A549 (cell line): ENCODE measurements at regions not wholly inside any gene's neighbourhood (a gene's known extent, or its start where the extent isn't known, plus 50 kb on each side); places are given as distances from the start of the nearest gene placed in this dataset.

ENCODE experiments used
- ATAC-seq, 2 experiments: fragments of 200-7000 bp in 1 of 2; fragments of >200 bp in 1 of 2; cut with Nextera tagmentation in 1 of 2; cut with Tn5 transposase in 1 of 2; 3 replicates each; pipeline versions ENCODE4 v1.8.0 to v1.9.1; 2018 to 2020; ENCODE audit warnings: mild to moderate bottlenecking in 1 of 2, moderate library complexity in 1 of 2
- CTCF ChIA-PET: fragments of 300-600 bp; sonication (Branson Sonifier 250); formaldehyde crosslinking; extraction: SDS; loops from one replicate; lab custom pipeline; 2021; ENCODE audit warnings: antibody characterized with exemption, inconsistent platforms; lab: Yijun Ruan, JAX
- POLR2A ChIA-PET: fragments of 350-600 bp; formaldehyde crosslinking; extraction: SDS; loops from one replicate; lab custom pipeline; 2021; ENCODE audit warnings: antibody characterized with exemption, inconsistent platforms; lab: Yijun Ruan, JAX
- DNase-seq, 2 experiments: peaks; one replicate each; pipeline versions ENCODE4 v3.0.0 to v3.0.0-alpha.2; 2011 to 2016; ENCODE audit warnings: low read depth in 1 of 2, low spot score in 1 of 2
- FAIRE-seq: peaks from 2 replicates; lab custom pipeline; 2011; peaks lifted over from hg19 to GRCh38; lab: Jason Lieb, UNC
- H3K27ac ChIP-seq, 2 experiments: fragments of >200 bp; sonication (Bioruptor Twin); formaldehyde crosslinking; 3 replicates each; pipeline ENCODE4 v1.5.1; 2016 to 2017
- H3K4me1 ChIP-seq: fragments of >200 bp; sonication (Bioruptor Twin); formaldehyde crosslinking; 3 replicates; pipeline ENCODE4 v1.6.1; 2016
- H3K4me2 ChIP-seq: fragments of >200 bp; sonication (Bioruptor Twin); formaldehyde crosslinking; 3 replicates; pipeline ENCODE4 v1.6.1; 2016
- H3K4me3 ChIP-seq: fragments of >200 bp; sonication (Bioruptor Twin); formaldehyde crosslinking; 3 replicates; pipeline ENCODE4 v1.5.1; 2016
- H3K9me3 ChIP-seq: fragments of >200 bp; sonication (Bioruptor Twin); formaldehyde crosslinking; 3 replicates; pipeline ENCODE4 v1.6.1; 2016
- ATOH8 ChIP-seq: fragments of 250-450 bp; sonication (Bioruptor Pico); IDR thresholded peaks from 2 replicates; pipeline ENCODE4 v1.5.0; 2020; ENCODE audit warnings: low read depth, mild to moderate bottlenecking, moderate library complexity
- BCL3 ChIP-seq: fragments of >200 bp; sonication (Bioruptor Twin); formaldehyde crosslinking; IDR thresholded peaks from 3 replicates; pipeline ENCODE4 v1.6.1; 2016
- BHLHE40 ChIP-seq: IDR thresholded peaks from 2 replicates; pipeline ENCODE4 v1.6.1; 2012; ENCODE audit warnings: low read depth, low read length, inconsistent platforms
- CBX2 ChIP-seq: fragments of 200-600 bp; sonication (generic); IDR thresholded peaks from 2 replicates; pipeline ENCODE4 v1.6.1; 2016; ENCODE audit warnings: low read depth, mild to moderate bottlenecking, borderline replicate concordance
- CBX8 ChIP-seq: fragments of 200-600 bp; sonication (generic); IDR thresholded peaks from 2 replicates; pipeline ENCODE4 v1.6.1; 2016
- CEBPB ChIP-seq, 2 experiments: fragments of >200 bp in 1 of 2; sonication (Bioruptor Twin) in 1 of 2; formaldehyde crosslinking in 1 of 2; IDR thresholded peaks; 2 replicates each; pipeline ENCODE4 v1.6.1; 2012 to 2016
- CHD4 ChIP-seq: fragments of 200-600 bp; sonication (generic); IDR thresholded peaks from 2 replicates; pipeline ENCODE4 v1.6.1; 2016; ENCODE audit warnings: antibody characterized with exemption, mild to moderate bottlenecking, borderline replicate concordance
- E2F6 ChIP-seq: IDR thresholded peaks from 2 replicates; pipeline ENCODE4 v1.6.1; 2012; ENCODE audit warnings: low read depth, borderline replicate concordance
- EHMT2 ChIP-seq: fragments of 200-600 bp; sonication (generic); IDR thresholded peaks from 2 replicates; pipeline ENCODE4 v1.6.1; 2016; ENCODE audit warnings: antibody characterized with exemption, low read depth, mild to moderate bottlenecking, moderate library complexity
- EP300 ChIP-seq, 2 experiments: fragments of >200 bp; sonication (Bioruptor Twin); formaldehyde crosslinking; IDR thresholded peaks; 2 replicates in 1 of 2; 3 replicates in 1 of 2; pipeline ENCODE4 v1.6.1; 2016 to 2017
- ESRRA ChIP-seq: fragments of 150-350 bp; IDR thresholded peaks from 2 replicates; pipeline ENCODE4 v1.6.1; 2014; ENCODE audit warnings: mild to moderate bottlenecking, low read length, borderline replicate concordance
- FOSB ChIP-seq: fragments of 250-450 bp; sonication (Bioruptor Pico); IDR thresholded peaks from 2 replicates; pipeline ENCODE4 v1.5.0; 2020; ENCODE audit warnings: mild to moderate bottlenecking, moderate library complexity
- FOXS1 ChIP-seq: fragments of 250-450 bp; sonication (Bioruptor Pico); IDR thresholded peaks from 2 replicates; pipeline ENCODE4 v1.5.0; 2020; ENCODE audit warnings: mild to moderate bottlenecking, moderate library complexity
- HDAC2 ChIP-seq: fragments of 200-600 bp; sonication (generic); IDR thresholded peaks from 2 replicates; pipeline ENCODE4 v1.6.1; 2016
- HMGXB4 ChIP-seq: fragments of 250-450 bp; sonication (Bioruptor Pico); IDR thresholded peaks from 2 replicates; pipeline ENCODE4 v1.5.0; 2021; ENCODE audit warnings: mild to moderate bottlenecking, moderate library complexity, borderline replicate concordance
- HOXA7 ChIP-seq: fragments of 250-450 bp; sonication (Bioruptor Pico); IDR thresholded peaks from 2 replicates; pipeline ENCODE4 v1.5.0; 2020; ENCODE audit warnings: mild to moderate bottlenecking, moderate library complexity
- HOXB5 ChIP-seq: fragments of 250-450 bp; sonication (Bioruptor Pico); IDR thresholded peaks from 2 replicates; pipeline ENCODE4 v1.5.0; 2020; ENCODE audit warnings: mild to moderate bottlenecking, moderate library complexity
- JUN ChIP-seq, 2 experiments: fragments of >200 bp; sonication (Bioruptor Twin); formaldehyde crosslinking; IDR thresholded peaks; 2 replicates in 1 of 2; 3 replicates in 1 of 2; pipeline ENCODE4 v1.6.1; 2016 to 2017
- JUNB ChIP-seq: fragments of >200 bp; sonication (Bioruptor Twin); formaldehyde crosslinking; IDR thresholded peaks from 2 replicates; pipeline ENCODE4 v1.6.1; 2016
- NFE2L2 ChIP-seq: fragments of 150-350 bp; conservative IDR thresholded peaks from 2 replicates; pipeline ENCODE4 v1.6.1; 2014; ENCODE audit warnings: low read length
- NPAS2 ChIP-seq: fragments of 250-450 bp; sonication (Bioruptor Pico); IDR thresholded peaks from 2 replicates; pipeline ENCODE4 v1.8.0; 2022; ENCODE audit warnings: mild to moderate bottlenecking, moderate library complexity, borderline replicate concordance
- PBX3 ChIP-seq: IDR thresholded peaks from 2 replicates; pipeline ENCODE4 v1.6.1; 2012
- POLR2AphosphoS2 ChIP-seq: conservative IDR thresholded peaks from 2 replicates; pipeline ENCODE4 v1.6.1; 2012; ENCODE audit warnings: low read length, improper control_type of control experiment, inconsistent platforms
- RARB ChIP-seq: fragments of 250-450 bp; sonication (Bioruptor Pico); IDR thresholded peaks from 2 replicates; pipeline ENCODE4 v1.8.0; 2021; ENCODE audit warnings: mild to moderate bottlenecking, moderate library complexity
- RCOR1 ChIP-seq: fragments of 150-350 bp; IDR thresholded peaks from 2 replicates; pipeline ENCODE4 v1.6.1; 2014; ENCODE audit warnings: antibody characterized with exemption, low read length, low read depth
- RNF2 ChIP-seq: fragments of 200-600 bp; sonication (generic); IDR thresholded peaks from 2 replicates; pipeline ENCODE4 v1.6.1; 2016; ENCODE audit warnings: low read depth, mild to moderate bottlenecking, antibody characterized with exemption, moderate library complexity, borderline replicate concordance
- SMC3 ChIP-seq: fragments of >200 bp; sonication (Bioruptor Twin); formaldehyde crosslinking; IDR thresholded peaks from 3 replicates; pipeline ENCODE4 v1.6.1; 2018; ENCODE audit warnings: inconsistent platforms
- TP53 ChIP-seq: fragments of 250-450 bp; sonication (Bioruptor Pico); IDR thresholded peaks from 2 replicates; pipeline ENCODE4 v1.5.0; 2021; ENCODE audit warnings: mild to moderate bottlenecking, moderate library complexity
- ZC3H11A ChIP-seq: fragments of 450-650 bp; IDR thresholded peaks from 2 replicates; pipeline ENCODE4 v1.6.1; 2014; ENCODE audit warnings: antibody characterized with exemption, mild to moderate bottlenecking
- ZNF302 ChIP-seq: fragments of 250-450 bp; sonication (Bioruptor Pico); IDR thresholded peaks from 2 replicates; pipeline ENCODE4 v1.9.0; 2021; ENCODE audit warnings: inconsistent platforms, mild to moderate bottlenecking, moderate library complexity
- WGBS: methylation state at CpG from one replicate; pipeline ENCODE4 v1.1.6; 2017; ENCODE audit errors: missing lambda C conversion rate; 5-methylcytosine and 5-hydroxymethylcytosine counted together

GRCh38 chr4:3852711-3853110, 86.5 kb downstream of the ADRA2C start:
- Histone ChIP-seq H3K4me2 (no peak overlapping the region), H3K9me3 (no peaks in the 10 kb centered on the region), H3K4me1 (no peaks in the 10 kb centered on the region), H3K27ac (no peak overlapping the region), H3K4me3 (no peak overlapping the region)
- DNase-seq (no peak), ATAC-seq (no peak), FAIRE-seq (no peak)
- no peak for TF ChIP-seq PBX3
- no peak for TF ChIP-seq E2F6
- no peak for TF ChIP-seq RCOR1
- TF ChIP-seq BCL3: no peak
- TF ChIP-seq RARB (CRISPR knock-in tag): no peak
- TF ChIP-seq EP300 (IDR thresholded peaks at IDR 0.05): no peak
- TF ChIP-seq HMGXB4 (CRISPR knock-in tag): no peak
- TF ChIP-seq HOXA7: no peak
- TF ChIP-seq NFE2L2: no peak
- no peak for TF ChIP-seq ZC3H11A
- TF ChIP-seq JUN (IDR thresholded peaks at IDR 0.05): no peak
- TF ChIP-seq FOXS1 (CRISPR knock-in tag): no peak
- TF ChIP-seq POLR2AphosphoS2: no peak
- TF ChIP-seq NPAS2 (CRISPR knock-in tag): no peak
- TF ChIP-seq EHMT2: no peak
- ChIA-PET POLR2A (no interaction called here), CTCF (no interaction called here)
- 27% methylated on average over 3 of the region's 3 CpGs for WGBS

- Histone ChIP-seq H3K27ac (no peak overlapping the region), H3K4me1 (no peaks in the 10 kb centered on the region), H3K4me3 (no peak overlapping the region), H3K9me3 (no peaks in the 10 kb centered on the region), H3K4me2 (no peak overlapping the region)
- no peak for ATAC-seq
- FAIRE-seq: no peak
- no peak for TF ChIP-seq JUN (IDR thresholded peaks at IDR 0.05)
- TF ChIP-seq SMC3: no peak
- no peak for TF ChIP-seq ESRRA
- no peak for TF ChIP-seq BHLHE40
- ChIA-PET POLR2A (no interaction called here), CTCF (no interaction called here)
- WGBS: 28% methylated on average over 8 of the region's 10 CpGs
- no peak for DNase-seq
Observed at GRCh38 chr4:3853388-3854035, 87.3 kb downstream of the ADRA2C start.

- WGBS: 19% methylated on average over 4 of the region's 8 CpGs
- no peak for FAIRE-seq
- CTCF ChIA-PET: interaction anchor here (1.7 kb wide), 1 partner anchor 8 kb away, joined by 4 read pairs; no protein-coding TSS in a partner anchor
Observed at GRCh38 chr4:3854661-3855060, 88.5 kb downstream of the ADRA2C start.

More at GRCh38 chr4:3854661-3855060, 88.5 kb downstream of the ADRA2C start:
- Histone ChIP-seq H3K4me2 (no peak overlapping the region), H3K9me3 (no peaks in the 10 kb centered on the region), H3K27ac (no peak overlapping the region), H3K4me1 (no peaks in the 10 kb centered on the region), H3K4me3 (no peak overlapping the region)
- POLR2A ChIA-PET: no interaction called here
- DNase-seq (no peak), ATAC-seq (no peak)
- TF ChIP-seq E2F6 (no peak), JUNB (no peak), EP300 (IDR thresholded peaks at IDR 0.05) (no peak), TP53 (CRISPR knock-in tag) (no peak), ATOH8 (CRISPR knock-in tag) (no peak), HDAC2 (no peak), ZNF302 (CRISPR knock-in tag) (no peak), CBX2 (no peak), RNF2 (no peak), CEBPB (IDR thresholded peaks at IDR 0.05) (no peak), HOXB5 (no peak), CBX8 (no peak), CHD4 (no peak), FOSB (CRISPR knock-in tag) (no peak)
